ENCODE measurements at regions not wholly inside any gene's neighbourhood (a gene's known extent, or its start where the extent isn't known, plus 50 kb on each side); places are given as distances from the start of the nearest gene placed in this dataset.

DNA sequence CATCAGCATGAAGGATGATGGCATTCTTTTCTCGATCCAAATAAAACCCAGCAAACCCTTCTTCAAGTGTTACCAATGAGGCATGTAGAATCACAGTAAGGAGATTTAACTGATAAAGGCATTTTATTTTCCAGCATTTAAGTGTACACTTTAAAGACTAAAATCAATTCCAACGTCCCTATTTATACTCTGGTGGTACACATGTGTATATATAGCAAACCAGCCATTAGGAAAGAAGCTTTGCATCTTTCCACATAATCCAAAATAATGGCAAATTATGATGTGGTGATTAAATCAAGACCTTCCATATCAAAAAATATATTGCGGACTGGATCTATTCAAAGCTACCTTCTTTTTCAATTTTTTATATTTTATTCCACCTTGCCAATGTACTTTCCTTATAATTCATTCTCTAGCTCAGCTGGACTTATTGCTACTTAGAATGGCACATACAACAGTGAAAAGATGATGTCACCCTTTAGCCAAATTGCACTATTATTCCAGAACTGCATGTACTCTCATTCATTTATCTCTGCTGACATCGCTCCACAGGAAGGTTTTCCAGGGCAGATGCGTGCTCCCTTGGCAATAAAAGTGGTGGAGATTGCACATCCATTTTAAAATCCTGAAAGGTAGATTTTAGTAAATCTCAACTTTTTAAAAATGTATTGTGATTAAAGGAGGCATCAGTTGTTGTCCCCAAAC lies 63.3 kb upstream of the SLC30A5 start:
- no peaks in the 10 kb centered on the region for H3K79me2 ChIP-seq (ENCODE audit: insufficient read depth, low read length)

DNA sequence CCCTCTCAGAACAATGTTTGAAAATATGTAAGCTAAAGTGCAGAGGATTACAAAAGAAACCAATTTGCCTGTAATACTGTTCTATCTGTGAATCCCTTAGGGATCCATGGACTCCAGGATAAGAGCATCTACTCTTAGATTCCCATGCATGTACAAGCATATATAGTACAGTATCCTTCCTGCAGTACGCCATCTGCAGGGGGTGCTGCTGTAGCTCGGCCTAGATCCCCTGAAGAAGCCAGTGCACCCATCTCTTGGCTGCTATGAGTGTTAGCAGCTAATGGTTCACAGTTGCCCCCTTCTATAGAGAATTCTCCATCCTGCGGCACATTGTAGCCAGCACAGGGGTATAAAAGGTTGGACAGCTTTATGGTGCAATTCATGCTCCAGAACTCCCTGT lies 61.8 kb upstream of the SLC30A5 start:
- no peaks in the 10 kb centered on the region for H3K4me1 ChIP-seq (ENCODE audit: control insufficient read depth in 1 of 2, insufficient read depth in 2 of 2, low read length in 2 of 2)
- no peaks in the 10 kb centered on the region for H3K9me3 ChIP-seq (ENCODE audit: control insufficient read depth in 1 of 2, insufficient read depth in 1 of 2, low read depth in 1 of 2, low read length in 2 of 2)
- H4K20me1 ChIP-seq (ENCODE audit: insufficient read depth): no peaks in the 10 kb centered on the region
- ChIA-PET RAD21 (ENCODE audit: low non-redundant PET in 1 of 2, low total read pairs in 2 of 2, uncharacterized antibody in 2 of 2, unreplicated experiment in 2 of 2) (no interaction called here), CTCF (interaction anchor here (1.2 to 1.8 kb wide), 3 partner anchors 8 to 11 kb away, joined by 3 to 5 read pairs (median 4); no protein-coding TSS in a partner anchor), POLR2A (no interaction called here)
- no peaks in the 10 kb centered on the region for H3K9me2 ChIP-seq (ENCODE audit: insufficient read depth)
- H3K79me2 ChIP-seq (ENCODE audit: insufficient read depth, low read length): no peaks in the 10 kb centered on the region
- ATAC-seq: peak; percentile 89
- no peaks in the 10 kb centered on the region for H3K27me3 ChIP-seq (ENCODE audit: insufficient read depth, low read length)
- H2AFZ ChIP-seq (ENCODE audit: low read depth, low read length, poor library complexity, severe bottlenecking): no peak overlapping the region
- intact Hi-C loops (cut with micrococcal nuclease): no loop called here
- H3K9ac ChIP-seq (ENCODE audit: low read length): no peak overlapping the region
- H3K4me3 ChIP-seq (replicated peaks in 1 of 2; ENCODE audit: low read depth in 1 of 2, low read length in 2 of 2): no peak overlapping the region
- H3K27ac ChIP-seq (ENCODE audit: low read depth, low read length): no peak overlapping the region
- no TSS peak for BruUV-seq (replicated peaks)
- DNase-seq (ENCODE audit: low read depth, low spot score): no peak
- H3K36me3 ChIP-seq (ENCODE audit: control insufficient read depth in 1 of 2, insufficient read depth in 2 of 2, low read length in 2 of 2): no peaks in the 10 kb centered on the region
- no peak overlapping the region for H3K4me2 ChIP-seq (ENCODE audit: low read length)
- TF ChIP-seq CTCF (IDR thresholded peaks at IDR 0.05 in 2 of 3, conservative IDR thresholded peaks at IDR 0.05 in 1 of 3; ENCODE audit: borderline replicate concordance in 1 of 3, insufficient read depth in 1 of 3, low read depth in 2 of 3, low read length in 2 of 3): peak in 2 of 3 experiments; percentile 39 to 45; a peak in 3 of 6 replicates
- no peak for TF ChIP-seq REST (IDR thresholded peaks at IDR 0.05; ENCODE audit: low read depth)
- TF ChIP-seq EGR1 (IDR thresholded peaks at IDR 0.05; ENCODE audit: low read depth): no peak
- no peak for TF ChIP-seq SIN3A (IDR thresholded peaks at IDR 0.05; ENCODE audit: low read depth)
- no peak for TF ChIP-seq TCF7L2 (IDR thresholded peaks at IDR 0.05; ENCODE audit: borderline replicate concordance, extremely low read depth, insufficient read depth, insufficient read length)
- peak; percentile 21; the same call in 1 of the 2 replicates for TF ChIP-seq RAD21 (IDR thresholded peaks at IDR 0.05; ENCODE audit: low read depth)
- no peak for TF ChIP-seq MAX (IDR thresholded peaks at IDR 0.05)
- no peak for TF ChIP-seq JUND (IDR thresholded peaks at IDR 0.05)

More for the DNA sequence above, 63.3 kb upstream of the SLC30A5 start:
- no peak overlapping the region for H3K4me2 ChIP-seq (ENCODE audit: low read length)
- TF ChIP-seq TCF7L2 (IDR thresholded peaks at IDR 0.05; ENCODE audit: borderline replicate concordance, extremely low read depth, insufficient read depth, insufficient read length) (no peak), SIN3A (IDR thresholded peaks at IDR 0.05; ENCODE audit: low read depth) (no peak), EZH2 (IDR thresholded peaks at IDR 0.05) (no peak), ZFX (IDR thresholded peaks at IDR 0.05) (no peak), FOSL1 (IDR thresholded peaks at IDR 0.05; ENCODE audit: low read depth) (no peak), JUND (IDR thresholded peaks at IDR 0.05) (no peak), ZNF274 (IDR thresholded peaks at IDR 0.05; ENCODE audit: low read depth, low read length) (no peak), EGR1 (IDR thresholded peaks at IDR 0.05; ENCODE audit: low read depth) (no peak), RAD21 (IDR thresholded peaks at IDR 0.05; ENCODE audit: low read depth) (no peak), CEBPB (IDR thresholded peaks at IDR 0.05; ENCODE audit: low read depth) (no peak)
- TF ChIP-seq, protein P1, sequence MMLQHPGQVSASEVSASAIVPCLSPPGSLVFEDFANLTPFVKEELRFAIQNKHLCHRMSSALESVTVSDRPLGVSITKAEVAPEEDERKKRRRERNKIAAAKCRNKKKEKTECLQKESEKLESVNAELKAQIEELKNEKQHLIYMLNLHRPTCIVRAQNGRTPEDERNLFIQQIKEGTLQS (IDR thresholded peaks at IDR 0.05): no peak
- POLR2A ChIA-PET: no interaction called here
- H3K36me3 ChIP-seq (ENCODE audit: control insufficient read depth in 1 of 2, insufficient read depth in 2 of 2, low read length in 2 of 2): no peaks in the 10 kb centered on the region
- RAD21 ChIA-PET (ENCODE audit: low non-redundant PET in 1 of 2, low total read pairs in 2 of 2, uncharacterized antibody in 2 of 2, unreplicated experiment in 2 of 2): no interaction called here
- H3K9ac ChIP-seq (ENCODE audit: low read length): no peak overlapping the region
- H3K4me3 ChIP-seq (replicated peaks in 1 of 2; ENCODE audit: low read depth in 1 of 2, low read length in 2 of 2): no peak overlapping the region
- no peaks in the 10 kb centered on the region for H3K9me2 ChIP-seq (ENCODE audit: insufficient read depth)
- no TSS peak for BruUV-seq (replicated peaks)
- H4K20me1 ChIP-seq (ENCODE audit: insufficient read depth): no peaks in the 10 kb centered on the region
- CTCF ChIA-PET: interaction anchor here (0.8 to 1.3 kb wide), 2 partner anchors 8 to 10 kb away, joined by 3 read pairs; no protein-coding TSS in a partner anchor
- intact Hi-C loops (cut with micrococcal nuclease): no loop called here
- no peak overlapping the region for H3K27ac ChIP-seq (ENCODE audit: low read depth, low read length)
- H3K27me3 ChIP-seq (ENCODE audit: insufficient read depth, low read length): no peaks in the 10 kb centered on the region
- no peaks in the 10 kb centered on the region for H3K9me3 ChIP-seq (ENCODE audit: control insufficient read depth in 1 of 2, insufficient read depth in 1 of 2, low read depth in 1 of 2, low read length in 2 of 2)
- H3K4me1 ChIP-seq (ENCODE audit: control insufficient read depth in 1 of 2, insufficient read depth in 2 of 2, low read length in 2 of 2): no peaks in the 10 kb centered on the region
- ATAC-seq (no peak), DNase-seq (ENCODE audit: low read depth, low spot score) (no peak)
- no peak overlapping the region for H2AFZ ChIP-seq (ENCODE audit: low read depth, low read length, poor library complexity, severe bottlenecking)

Measured in HCT116 (cell line).